Fibroblast of mammary gland (primary cell): ENCODE measurements at regions not wholly inside any gene's neighbourhood (a gene's known extent, or its start where the extent isn't known, plus 50 kb on each side); places are given as distances from the start of the nearest gene placed in this dataset.

ENCODE experiments used
- DNase-seq: peaks from one replicate; pipeline ENCODE4 v3.0.0-alpha.2; 2010; ENCODE audit warnings: low read depth
- H3K4me3 ChIP-seq: 2 replicates; pipeline ENCODE4 v1.5.1; 2011; ENCODE audit warnings: low read depth, mild to moderate bottlenecking, low read length, moderate library complexity; ENCODE audit not compliant: control insufficient read depth
- CTCF ChIP-seq: conservative IDR thresholded peaks from 2 replicates; pipeline ENCODE4 v1.5.1; 2011; ENCODE audit warnings: low read depth, low read length, inconsistent platforms; ENCODE audit not compliant: control insufficient read depth, insufficient read depth

GRCh38 chr10:128220021-128220420 is 93.8 kb upstream of the MKI67 start:
- H3K4me3 ChIP-seq, result no peak overlapping the region
- no peak for DNase-seq
- TF ChIP-seq CTCF, result no peak

GRCh38 chr10:128221117-128221516 is 94.9 kb upstream of the MKI67 start:
- no peak overlapping the region for H3K4me3 ChIP-seq
- DNase-seq, result no peak
- TF ChIP-seq CTCF, result no peak

GRCh38 chr10:128221807-128222206 is 95.6 kb upstream of the MKI67 start:
- no peak overlapping the region for H3K4me3 ChIP-seq
- no peak for DNase-seq
- no peak for TF ChIP-seq CTCF

GRCh38 chr10:128222332-128222849 is 96.2 kb upstream of the MKI67 start:
- no peak for TF ChIP-seq CTCF
- no peak overlapping the region for H3K4me3 ChIP-seq
- DNase-seq, result no peak

GRCh38 chr10:128230401-128230800 is 104.2 kb upstream of the MKI67 start:
- H3K4me3 ChIP-seq, result no peak overlapping the region
- no peak for DNase-seq
- TF ChIP-seq CTCF, result no peak

- no peak overlapping the region for H3K4me3 ChIP-seq
- no peak for TF ChIP-seq CTCF
- no peak for DNase-seq
Observed at GRCh38 chr10:128233422-128233821, 107.2 kb upstream of the MKI67 start.

GRCh38 chr10:128237710-128238109 is 111.5 kb upstream of the MKI67 start:
- no peak overlapping the region for H3K4me3 ChIP-seq
- TF ChIP-seq CTCF, result no peak
- no peak for DNase-seq
